NCI-H2081 (cell line): ENCODE measurements at regions not wholly inside any gene's neighbourhood (a gene's known extent, or its start where the extent isn't known, plus 50 kb on each side); places are given as distances from the start of the nearest gene placed in this dataset.

Experiments used
- DNase-seq, 2 experiments: peaks; one replicate each; lab custom pipeline; 2025; lab: John Stamatoyannopoulos, UW

DNA sequence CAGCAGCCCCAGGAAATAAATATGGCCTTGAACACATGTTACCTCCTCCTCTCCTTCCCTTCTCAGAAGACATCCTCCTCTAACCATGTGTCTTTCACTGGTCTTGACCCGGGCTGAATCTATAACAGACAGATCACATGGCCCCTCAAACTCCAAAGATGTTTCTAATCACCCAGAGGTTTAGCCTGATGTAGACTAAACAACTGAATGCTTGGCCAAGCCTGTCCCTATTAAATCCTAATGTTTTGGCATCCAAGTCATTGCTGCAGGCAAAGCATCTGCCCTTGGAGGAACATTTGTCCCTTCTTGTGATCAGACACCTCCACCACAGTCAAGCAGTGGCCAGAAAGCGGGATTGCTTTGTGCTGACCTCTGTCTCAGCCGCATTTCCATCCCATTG lies 65.5 kb downstream of the ANKRD60 start:
- DNase-seq = no peak

DNA sequence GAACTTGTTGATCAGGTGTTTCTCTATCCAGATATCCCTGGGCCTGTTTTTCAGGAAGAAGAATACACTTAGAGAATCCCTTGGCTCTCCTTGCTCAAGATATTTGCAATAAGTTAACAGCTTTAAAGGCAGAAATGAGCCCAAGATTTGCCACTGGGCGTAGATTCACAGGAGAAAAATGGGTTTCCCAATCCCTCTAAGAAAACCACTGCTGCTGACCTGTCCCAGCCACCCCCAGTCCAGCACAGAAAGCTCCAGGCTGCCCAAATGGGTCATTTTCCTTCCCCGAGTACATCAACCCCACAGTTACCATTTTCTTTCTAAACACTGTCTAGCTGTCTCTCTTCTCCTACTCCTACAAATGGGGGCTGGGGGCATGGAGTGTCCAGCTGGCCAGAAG lies 67.3 kb downstream of the ANKRD60 start:
- no peak for DNase-seq

DNA sequence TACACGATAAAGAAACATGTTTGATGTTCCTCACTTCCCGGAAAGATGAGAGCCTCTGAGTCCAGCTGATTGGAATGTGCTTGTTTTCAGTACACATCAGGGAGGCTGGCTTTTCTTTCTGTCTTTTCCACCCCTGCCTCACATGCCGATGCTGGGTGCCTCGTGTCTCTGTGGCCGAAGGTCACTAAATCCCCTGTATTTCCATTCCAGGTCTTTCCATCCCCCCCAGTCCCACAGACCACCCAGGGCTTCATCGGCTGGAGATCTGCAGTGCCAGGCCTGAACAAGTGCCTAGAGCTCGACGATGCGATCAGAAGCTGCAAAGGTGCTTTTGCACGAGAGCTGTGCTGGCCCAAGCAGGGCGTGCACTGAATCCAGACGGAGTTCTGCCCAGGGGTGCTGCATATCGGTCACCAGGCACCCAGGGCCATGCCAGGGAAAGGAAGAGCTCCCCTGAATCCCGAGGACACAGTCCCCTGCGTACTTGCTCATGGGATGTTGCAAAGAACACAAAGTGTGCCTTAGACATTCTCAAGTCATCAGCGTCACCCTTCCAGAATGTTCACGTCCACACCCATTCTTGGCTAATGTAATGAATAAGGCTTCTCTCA lies 67.9 kb downstream of the ANKRD60 start:
- DNase-seq = no peak

DNA sequence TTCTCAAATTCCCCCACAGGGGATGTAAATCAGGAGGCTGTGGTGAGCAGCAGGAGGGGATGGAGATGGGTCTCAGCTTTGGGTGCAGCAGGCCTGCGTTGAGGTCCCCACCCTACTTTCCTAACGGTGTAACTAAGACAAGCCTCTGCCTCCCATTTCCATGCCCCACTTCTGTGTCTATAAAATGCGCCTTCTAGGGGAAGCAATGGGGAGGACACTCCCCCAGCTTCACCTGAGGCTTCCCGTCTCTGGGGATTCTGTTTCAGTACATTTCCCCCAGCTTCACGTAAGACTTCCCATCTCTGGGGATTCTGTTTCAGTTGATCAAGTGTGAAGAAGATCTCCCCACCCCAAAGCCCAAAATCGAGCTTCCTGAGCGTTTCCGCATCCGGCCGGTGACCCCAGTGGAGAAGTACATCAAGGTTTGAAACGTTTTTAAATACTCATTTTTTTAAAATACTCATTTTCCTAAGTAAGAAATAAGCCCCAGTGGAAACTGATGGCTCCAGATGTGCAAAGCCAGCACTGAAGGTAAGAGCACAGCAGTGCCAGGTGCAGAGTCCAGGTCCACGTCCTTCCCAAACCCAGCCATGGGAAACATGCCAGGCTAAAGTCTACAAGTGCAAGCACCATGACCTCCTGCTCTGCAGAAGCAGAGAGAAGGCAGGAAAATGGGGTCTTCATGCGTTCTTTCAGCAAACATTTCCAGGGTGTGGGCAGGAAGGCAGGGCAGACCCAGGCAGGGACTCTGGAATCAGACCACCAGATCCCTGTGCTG lies 73.1 kb downstream of the ANKRD60 start:
- DNase-seq = no peak

DNA sequence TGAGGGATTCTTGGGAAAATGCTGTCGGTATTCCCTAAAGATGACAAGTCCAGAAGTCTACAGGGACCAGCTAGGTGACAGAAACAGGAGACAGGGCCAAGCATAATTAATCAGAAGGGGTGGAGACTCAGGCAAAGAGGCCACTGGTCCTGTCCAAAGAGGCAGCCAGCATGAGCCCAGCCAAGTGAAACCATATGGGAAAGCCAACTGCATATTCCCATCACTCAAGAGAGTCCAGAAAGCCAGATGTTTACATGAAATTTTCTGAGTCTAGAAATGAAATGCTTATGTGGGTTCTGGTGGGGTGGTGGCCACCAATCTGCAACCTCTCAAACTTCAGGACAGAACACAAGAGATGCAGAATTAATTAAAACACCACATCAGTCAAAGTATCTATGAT lies 74.3 kb downstream of the ANKRD60 start:
- DNase-seq = no peak

DNA sequence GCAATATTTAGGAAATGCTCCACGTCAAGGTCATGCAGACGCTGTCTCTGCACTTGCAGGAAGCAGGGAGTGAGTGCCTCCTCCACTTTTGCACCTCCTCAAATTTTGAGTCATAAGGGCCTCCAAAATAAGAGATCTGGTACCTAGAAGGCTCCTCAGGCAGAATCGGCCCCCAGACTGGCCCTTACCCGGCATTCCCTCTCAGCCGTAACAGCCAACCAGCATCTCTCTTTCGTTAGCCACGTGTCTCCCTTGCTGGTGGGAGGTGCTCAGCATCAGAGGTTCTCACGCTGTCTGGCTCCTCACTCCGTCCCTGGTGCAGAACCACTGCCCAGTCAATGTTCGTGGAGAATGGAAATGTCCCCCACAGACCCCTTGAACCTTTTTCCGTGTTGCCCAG lies 75.3 kb downstream of the ANKRD60 start:
- DNase-seq = no peak

DNA sequence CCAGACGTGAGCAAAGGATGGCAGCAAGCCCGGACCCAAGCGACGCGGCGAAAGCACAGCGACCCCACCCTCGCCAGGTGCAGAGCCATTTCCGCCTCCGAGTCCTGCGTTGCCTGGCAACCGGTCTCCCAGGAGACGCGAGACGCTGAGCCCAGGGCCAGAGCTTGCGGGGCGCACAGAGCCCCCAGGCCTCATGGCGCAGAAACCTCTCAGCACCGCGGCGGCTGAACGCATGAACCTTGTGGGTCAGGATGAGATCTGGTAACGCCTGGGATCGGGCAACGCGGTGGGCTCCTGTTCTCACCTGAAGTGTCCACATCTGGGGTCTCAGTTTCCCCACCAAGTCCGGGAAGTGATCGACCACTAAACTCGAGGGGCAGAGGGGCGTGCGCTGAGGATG lies 77.7 kb downstream of the ANKRD60 start:
- peak; percentile 19 to 54 for DNase-seq

DNA sequence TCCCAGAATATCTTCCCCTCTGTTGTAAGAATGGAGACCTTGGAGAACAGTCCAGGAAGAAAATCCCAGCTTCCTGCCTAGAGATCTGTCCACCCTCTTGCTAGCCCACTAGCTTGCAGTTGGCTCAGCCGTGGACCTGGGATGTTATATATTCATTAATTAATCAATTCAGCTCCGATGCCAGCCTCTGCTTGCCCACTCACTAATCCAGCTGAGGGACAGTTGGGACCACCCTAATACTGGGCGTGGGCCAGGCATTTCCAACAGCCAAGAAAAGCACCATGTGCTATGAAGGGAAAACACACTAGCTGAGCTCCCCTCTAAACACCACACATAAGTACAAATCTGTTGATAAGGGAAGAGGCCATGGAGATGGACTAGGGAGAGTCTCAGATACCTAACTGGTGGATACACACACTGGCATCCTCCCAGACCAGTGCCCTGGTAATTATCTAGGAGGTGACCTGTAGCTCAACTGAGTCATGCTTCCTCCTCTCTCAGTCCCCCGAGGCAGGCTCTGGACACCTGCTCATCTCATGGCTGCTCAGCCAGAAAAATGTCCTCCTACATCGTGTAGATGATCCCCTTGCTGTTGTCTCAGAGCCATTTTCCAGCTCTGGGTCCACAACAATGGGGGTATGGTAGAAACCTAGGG lies 78.9 kb downstream of the ANKRD60 start:
- DNase-seq = no peak

DNA sequence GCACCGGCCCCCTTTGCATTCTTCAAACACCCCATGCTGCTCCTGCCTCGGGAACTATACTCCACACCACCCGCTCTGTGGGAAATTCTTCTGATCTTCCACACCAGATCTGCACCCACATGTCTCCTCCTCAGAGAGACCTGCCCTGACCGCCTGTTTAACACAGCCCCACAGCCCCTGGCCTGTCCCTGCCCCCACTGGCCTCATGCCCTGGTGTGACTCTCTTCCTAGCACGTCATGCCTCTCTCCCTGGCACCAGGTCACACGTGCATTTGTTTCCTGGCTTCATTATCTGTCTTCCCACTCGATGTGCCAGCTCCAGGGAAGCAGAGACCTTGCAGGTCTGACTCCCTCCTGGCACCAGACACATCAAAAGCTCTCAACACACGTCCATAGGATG lies 79.6 kb downstream of the ANKRD60 start:
- no peak for DNase-seq

DNA sequence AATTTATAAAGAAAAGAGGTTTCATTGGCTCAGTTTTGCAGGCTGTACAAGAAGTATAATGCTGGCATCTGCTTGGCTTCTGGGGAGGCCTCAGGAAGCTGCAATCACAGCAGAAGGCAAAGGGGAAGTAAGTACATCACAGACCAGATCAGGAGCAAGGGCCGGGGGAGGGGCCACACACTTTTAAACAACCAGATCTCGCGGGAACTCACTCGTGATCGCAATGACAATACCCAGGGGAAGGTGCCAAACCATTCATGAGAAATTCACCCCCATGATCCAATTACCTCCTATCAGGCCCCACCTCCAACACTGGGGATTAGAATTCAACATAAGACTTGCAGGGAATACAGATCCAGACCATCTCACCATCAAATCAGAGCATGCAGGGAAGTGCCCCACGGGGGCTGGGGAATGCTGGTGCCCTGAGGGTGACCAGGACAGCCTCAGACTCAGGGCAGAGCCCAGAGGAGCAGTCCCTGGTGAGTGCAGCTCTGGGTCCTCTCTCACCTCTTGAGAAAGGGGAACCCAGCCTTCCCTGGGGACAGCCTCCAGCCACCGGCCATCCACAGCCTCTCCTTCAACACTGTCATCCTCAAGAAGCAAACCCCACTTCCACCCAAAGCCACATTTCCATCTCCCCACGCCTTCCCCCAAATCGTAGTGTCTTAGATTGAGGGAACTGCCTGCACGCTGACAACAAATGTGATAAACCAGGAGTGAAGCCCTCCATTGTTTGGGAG lies 80.7 kb downstream of the ANKRD60 start:
- DNase-seq = no peak

DNA sequence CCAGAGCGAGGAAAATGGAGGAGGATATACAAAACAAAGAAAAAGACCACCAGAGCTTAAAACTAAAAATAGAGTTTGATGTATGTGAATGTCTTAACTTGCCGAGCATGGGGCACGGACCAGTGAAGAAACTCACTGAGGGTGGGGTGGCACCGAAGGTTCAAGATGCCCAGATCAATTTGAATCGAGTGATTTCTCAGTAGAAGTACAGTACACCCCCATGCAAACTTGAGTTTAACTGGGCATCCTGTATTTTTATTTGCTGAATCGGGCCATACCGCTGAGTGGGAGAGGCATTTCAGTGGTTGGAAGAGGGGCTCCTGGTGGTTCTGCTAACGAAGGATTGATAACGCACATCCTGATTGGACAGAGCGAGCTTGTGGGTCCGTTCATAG lies 81.7 kb downstream of the ANKRD60 start:
- DNase-seq = no peak

DNA sequence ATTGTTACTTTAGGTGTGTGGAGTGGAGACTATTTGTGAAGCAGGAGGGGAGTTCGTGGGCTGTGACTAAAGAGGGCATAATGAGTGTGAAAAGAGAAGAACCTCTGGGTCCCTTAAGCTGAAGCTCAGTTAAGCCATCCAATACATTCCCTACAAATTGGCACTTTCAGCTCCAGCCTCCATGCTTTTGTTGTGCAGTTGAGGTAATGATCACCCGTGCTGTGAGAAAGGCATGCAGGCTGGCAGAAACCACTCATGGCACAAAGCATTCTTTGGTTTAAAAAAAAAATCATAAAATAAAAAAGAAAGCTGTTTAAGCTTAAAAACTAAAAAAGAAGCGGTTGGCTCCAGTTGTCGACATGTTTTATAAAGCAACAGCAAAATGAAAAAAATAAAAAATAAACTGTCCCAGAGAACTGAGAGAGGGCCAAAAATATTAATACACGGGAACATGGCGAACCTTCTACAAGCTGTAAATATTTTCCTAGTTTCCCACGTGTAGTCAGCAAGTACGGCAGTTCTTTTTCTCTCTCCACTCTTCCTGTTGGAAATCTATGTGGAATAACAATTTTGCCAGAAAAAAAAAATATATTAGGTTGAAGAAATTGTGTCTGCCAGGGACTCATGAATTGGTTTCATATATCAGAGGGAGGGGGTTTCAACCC lies 82.2 kb downstream of the ANKRD60 start:
- no peak for DNase-seq

DNA sequence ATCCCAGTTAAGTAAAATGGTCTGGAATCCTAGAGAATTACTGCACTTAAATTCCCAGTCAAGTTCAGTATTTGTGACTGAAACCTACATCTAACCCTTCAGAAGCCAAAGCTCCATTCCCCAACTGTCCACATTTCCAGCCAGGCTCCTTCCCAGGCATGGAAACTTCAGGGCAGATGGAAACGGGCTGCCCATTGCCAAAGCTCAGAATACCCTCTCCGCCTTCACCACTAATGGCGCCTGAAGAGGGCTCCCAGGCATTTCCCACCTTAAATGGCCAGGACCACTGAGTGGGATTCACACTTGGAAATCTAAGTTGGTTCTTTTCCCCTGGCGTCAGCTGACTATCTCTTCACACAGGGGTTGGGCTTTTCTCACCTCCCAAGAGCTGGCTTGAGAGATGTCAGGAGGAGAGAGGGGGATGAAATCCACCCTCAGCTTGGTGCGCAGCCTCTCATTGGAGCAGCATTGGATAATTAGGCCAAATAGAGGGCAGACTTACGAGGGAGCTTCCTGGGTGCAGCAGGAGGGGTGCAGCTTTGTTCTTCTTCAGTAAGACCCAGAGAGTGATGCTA lies 82.9 kb downstream of the ANKRD60 start:
- DNase-seq = no peak

DNA sequence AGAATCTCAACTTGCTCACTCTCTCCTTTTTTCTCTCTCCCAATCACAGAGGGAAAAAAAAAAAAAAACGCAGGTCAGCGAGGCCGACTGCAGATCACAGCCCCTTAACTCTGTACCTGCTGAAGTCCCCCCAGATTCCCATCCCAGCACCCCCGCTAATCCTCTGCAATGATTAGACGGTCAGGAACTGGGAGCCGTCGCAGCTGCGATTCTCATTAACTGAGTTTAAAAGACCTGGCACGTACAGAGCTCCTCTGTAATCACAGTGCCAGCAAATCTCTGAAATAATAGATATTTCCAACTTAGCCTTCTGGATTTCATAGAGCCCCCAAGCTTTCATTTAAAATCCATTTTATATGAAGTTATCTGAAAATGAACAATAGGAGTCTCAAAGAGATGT lies 84.4 kb downstream of the ANKRD60 start:
- no peak for DNase-seq

DNA sequence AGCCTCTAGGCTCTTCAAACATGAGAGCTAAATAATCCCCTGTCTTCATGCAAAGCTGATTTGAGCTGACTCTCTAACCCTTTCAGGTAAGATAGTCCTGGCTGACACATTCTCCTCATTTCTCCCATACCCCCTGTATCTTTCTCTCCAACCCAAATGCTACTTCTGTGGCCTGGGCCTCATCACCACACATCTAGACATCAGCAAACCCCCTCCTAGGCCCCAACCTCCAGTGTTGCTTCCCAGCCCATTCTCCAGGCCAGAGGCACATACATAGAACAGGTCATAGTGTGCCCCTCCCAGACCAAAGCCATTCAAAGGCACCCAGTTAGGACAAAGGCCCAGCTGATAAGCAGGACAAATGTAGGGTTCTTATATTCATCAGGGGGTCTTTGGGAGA lies 84.9 kb downstream of the ANKRD60 start:
- DNase-seq = no peak

DNA sequence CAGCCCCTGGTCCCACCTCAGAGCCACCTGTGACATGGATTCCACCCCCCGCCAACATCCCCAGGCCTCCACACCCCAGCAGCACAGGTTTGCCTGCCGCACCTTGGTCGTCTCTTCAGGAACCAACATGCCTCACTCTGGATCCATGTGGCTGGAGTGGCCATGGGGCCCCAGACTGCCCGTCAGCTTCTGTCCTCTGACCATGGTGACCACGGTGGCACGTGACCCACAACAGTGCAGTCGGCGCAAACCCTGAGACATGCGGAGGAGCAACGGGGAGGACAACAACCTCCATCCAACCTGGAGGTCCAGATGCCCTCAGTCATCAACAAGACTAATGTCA lies 85.6 kb downstream of the ANKRD60 start:
- DNase-seq = no peak

DNA sequence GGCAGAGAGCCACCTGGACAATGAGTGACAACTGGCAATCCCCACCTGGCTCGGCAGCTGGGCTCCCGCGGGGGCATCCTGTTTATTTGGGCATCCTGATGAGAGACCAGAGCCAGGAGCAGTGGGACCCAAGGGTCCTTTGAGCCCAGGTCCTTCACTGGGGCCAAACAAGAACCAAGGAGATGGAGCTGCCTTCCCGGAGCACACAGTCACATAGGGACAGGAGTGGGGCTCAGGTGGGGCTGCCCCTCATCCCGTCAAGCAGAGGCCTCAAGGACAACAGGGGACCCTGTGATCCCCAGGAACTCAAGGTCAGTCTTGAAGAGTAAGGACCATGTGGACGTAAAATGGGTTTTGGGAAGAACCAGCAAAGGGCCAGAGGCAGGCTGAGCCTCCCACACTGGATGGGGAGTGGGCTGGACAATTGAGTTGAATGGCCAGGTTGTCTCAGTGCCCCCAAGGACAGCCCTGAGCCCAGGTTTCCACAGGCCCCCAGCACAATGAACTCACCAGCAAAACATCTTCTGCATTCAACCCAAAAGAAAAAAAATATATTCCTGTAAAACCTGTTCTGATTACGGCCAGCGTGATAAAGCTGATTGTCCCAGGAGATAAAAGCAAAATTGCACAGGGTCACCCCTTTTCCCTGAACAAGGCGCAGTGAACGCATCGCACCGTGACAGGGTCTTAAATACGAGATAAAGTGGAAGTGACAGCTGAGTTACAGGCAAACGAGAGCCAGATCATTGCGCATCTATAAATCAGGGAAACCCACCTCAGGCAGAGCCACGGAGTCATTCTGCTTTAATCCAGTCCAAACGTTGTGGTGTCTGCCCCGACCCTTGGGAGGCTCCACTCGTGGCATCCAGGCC lies 86.2 kb downstream of the ANKRD60 start:
- DNase-seq = no peak

DNA sequence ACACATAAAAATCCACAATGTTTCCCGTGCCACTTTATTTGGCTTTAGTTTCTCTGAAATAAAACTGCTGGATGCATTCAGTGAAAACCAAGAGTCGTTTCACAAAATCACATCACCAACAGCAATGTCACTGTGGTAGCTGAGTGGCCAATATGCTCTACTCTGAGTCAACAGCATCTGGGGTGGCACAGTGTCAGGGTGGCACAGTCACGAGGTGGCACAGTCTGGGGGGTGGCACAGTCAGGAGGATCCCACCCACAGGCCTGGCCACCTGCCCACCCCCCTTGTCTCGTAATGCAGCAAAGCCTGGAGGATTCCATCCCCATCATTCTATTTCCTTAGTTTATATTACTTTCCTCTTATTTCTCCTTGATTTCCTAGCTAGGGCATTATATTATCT lies 87.0 kb downstream of the ANKRD60 start:
- DNase-seq = no peak

DNA sequence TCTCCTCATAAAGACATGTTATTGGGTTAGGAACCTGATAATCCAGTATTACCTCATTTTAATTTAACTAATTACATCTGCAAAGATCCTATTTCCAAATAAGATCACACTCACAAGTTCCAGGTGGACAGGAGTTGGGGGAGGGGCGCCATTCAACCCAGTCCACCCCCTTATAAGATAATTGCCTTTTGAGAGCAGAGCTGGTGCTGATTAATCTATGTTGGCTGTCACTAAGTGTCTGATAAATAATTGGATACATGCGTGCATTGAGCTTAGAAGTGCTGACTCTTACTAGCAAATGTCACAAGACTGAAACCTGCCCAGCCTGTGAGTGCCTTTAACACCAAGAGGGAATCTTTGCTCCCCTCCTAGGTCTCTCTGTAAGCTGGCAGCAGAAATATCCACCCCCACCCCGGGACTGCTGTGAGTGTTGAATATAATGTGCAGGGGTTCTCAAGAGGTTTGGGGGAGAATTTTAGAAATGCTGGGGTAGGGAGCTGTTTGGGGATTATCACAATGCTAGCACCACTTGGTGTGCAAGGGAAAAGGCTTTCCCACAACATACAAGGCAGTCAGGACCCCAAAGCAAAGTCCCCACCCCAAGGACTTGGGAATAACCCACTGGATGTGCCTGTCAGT lies 87.5 kb downstream of the ANKRD60 start:
- DNase-seq = no peak
